ENCODE measurements at regions not wholly inside any gene's neighbourhood (a gene's known extent, or its start where the extent isn't known, plus 50 kb on each side); places are given as distances from the start of the nearest gene placed in this dataset.
"Not testable (repeated sequence)": the region's sequence is repeated elsewhere in the genome, so short reads cannot be mapped to it uniquely, and the experiment has no call there.

DNA sequence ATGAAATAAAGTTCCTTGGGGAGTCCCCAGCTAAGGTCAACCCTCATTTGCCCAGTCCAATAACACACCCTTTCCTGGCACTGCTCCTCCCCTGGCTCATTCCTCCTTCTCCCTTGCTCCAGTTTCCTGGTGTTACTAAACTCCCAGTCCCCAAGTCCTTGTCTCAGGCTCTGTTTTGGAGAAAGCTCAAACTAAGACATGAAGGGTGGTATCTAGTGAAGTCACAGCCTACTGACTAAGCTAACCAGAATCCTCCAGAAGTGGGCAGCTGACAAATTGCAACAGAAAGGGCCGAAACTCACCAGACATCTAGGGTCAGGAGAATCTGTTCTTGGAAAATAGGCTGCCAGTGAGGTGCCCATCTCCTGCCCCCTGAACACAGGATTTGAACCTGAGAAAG, 118.7 kb upstream of the NEK6 start:
- Histone ChIP-seq H3K9me3 (no peaks in the 10 kb centered on the region), H3K27ac (no peak overlapping the region), H3K4me1 (no peaks in the 10 kb centered on the region), H3K4me3 (no peak overlapping the region), H3K36me3 (no peaks in the 10 kb centered on the region), H3K27me3 (replicated peaks in 1 of 7) (no peaks in the 10 kb centered on the region)
- TF ChIP-seq POLR2AphosphoS5 (IDR thresholded peaks at IDR 0.05) (no peak), CTCF (IDR thresholded peaks at IDR 0.05 in 8 of 11, conservative IDR thresholded peaks at IDR 0.05 in 3 of 11) (no peak), POLR2A (IDR thresholded peaks at IDR 0.05) (no peak)
- no peak for DNase-seq
- intact Hi-C loops (cut with DNase I; ENCODE audit: low total_unique reads): no loop called here
- WGBS, 5 donors: 85 to 100% (median 91%) methylated on average over 1 of the region's 1 CpG

GRCh38 chr9:124140941-124141568, 116.7 kb upstream of the NEK6 start:
- intact Hi-C loops (cut with DNase I; ENCODE audit: low total_unique reads): no loop called here
- H3K36me3 ChIP-seq: no peaks in the 10 kb centered on the region
- no peak overlapping the region for H3K27ac ChIP-seq
- WGBS, 5 donors: 76 to 90% (median 84%) methylated on average over 6 of the region's 6 CpGs
- H3K4me1 ChIP-seq: no peaks in the 10 kb centered on the region
- TF ChIP-seq CTCF (IDR thresholded peaks at IDR 0.05 in 8 of 11, conservative IDR thresholded peaks at IDR 0.05 in 3 of 11) (no peak), POLR2A (IDR thresholded peaks at IDR 0.05) (no peak), POLR2AphosphoS5 (IDR thresholded peaks at IDR 0.05) (no peak)
- no peaks in the 10 kb centered on the region for H3K27me3 ChIP-seq (replicated peaks in 1 of 7)
- H3K9me3 ChIP-seq: no peaks in the 10 kb centered on the region
- H3K4me3 ChIP-seq: no peak overlapping the region
- DNase-seq: no peak

DNA sequence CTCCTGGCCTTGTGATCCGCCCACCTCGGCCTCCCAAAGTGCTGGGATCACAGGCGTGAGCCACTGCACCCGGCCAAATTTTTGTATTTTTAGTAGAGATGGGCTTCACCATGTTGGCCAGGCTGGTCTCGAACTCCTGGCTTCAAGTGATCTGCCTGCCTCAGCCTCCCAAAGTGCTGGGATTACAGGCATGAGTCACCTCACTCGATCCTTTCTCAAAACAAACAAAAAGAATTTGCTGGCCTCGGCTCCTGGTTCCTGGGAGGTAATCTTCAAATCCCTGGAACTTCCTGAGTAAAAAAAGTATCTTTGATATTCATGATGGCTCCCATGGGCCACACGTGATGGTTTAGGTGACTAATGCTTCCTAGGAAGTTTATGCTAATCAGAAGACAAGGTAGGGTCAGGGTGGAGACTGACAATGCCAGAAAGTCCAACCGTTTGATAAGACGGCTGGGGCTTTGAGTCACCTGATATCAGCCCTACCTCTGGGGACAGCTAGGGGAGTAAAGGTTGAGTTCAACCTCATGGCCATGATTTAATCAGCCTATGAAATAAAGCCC, 113.1 kb upstream of the NEK6 start:
- H3K36me3 ChIP-seq; H3K9me3 ChIP-seq; DNase-seq; H3K27ac ChIP-seq; H3K27me3 ChIP-seq (replicated peaks in 1 of 7); H3K4me1 ChIP-seq; H3K4me3 ChIP-seq; intact Hi-C loops (cut with DNase I; ENCODE audit: low total_unique reads): not testable (repeated sequence)
- WGBS, 5 donors: 75 to 89% (median 82%) methylated on average over 10 of the region's 10 CpGs

GRCh38 chr9:124146031-124146561, 111.7 kb upstream of the NEK6 start:
- 75 to 90% (median 79%) methylated on average over 4 of the region's 4 CpGs for WGBS, 5 donors
- no peak overlapping the region for H3K27ac ChIP-seq
- H3K36me3 ChIP-seq: no peaks in the 10 kb centered on the region
- intact Hi-C loops (cut with DNase I; ENCODE audit: low total_unique reads): no loop called here
- no peaks in the 10 kb centered on the region for H3K4me1 ChIP-seq
- H3K9me3 ChIP-seq: no peaks in the 10 kb centered on the region
- H3K4me3 ChIP-seq: no peak overlapping the region
- no peaks in the 10 kb centered on the region for H3K27me3 ChIP-seq (replicated peaks in 1 of 7)
- no peak for DNase-seq
- TF ChIP-seq CTCF (IDR thresholded peaks at IDR 0.05 in 8 of 11, conservative IDR thresholded peaks at IDR 0.05 in 3 of 11) (no peak), POLR2A (IDR thresholded peaks at IDR 0.05) (no peak), POLR2AphosphoS5 (IDR thresholded peaks at IDR 0.05) (no peak)

Data from spleen (tissue), 11 donors.